ENCODE measurements at regions not wholly inside any gene's neighbourhood (a gene's known extent, or its start where the extent isn't known, plus 50 kb on each side); places are given as distances from the start of the nearest gene placed in this dataset.

GRCh38 chr2:177080746-177081284 is 131.8 kb upstream of the HNRNPA3 start:
- intact Hi-C loops (cut with DNase I, micrococcal nuclease): no loop called here
- ATAC-seq (no peak), DNase-seq (no peak)

- no peak for ATAC-seq
- no peak for DNase-seq
- intact Hi-C loops (cut with DNase I, micrococcal nuclease): no loop called here
These were observed 128.0 kb upstream of the HNRNPA3 start for GRCh38 chr2:177084607-177085006.

- ATAC-seq (no peak), DNase-seq (no peak)
- intact Hi-C loops (cut with DNase I, micrococcal nuclease): no loop called here
These were observed 124.1 kb upstream of the HNRNPA3 start for GRCh38 chr2:177088529-177088928.

GRCh38 chr2:177090967-177091366 is 121.6 kb upstream of the HNRNPA3 start:
- DNase-seq (no peak), ATAC-seq (no peak)
- intact Hi-C loops (cut with DNase I, micrococcal nuclease): no loop called here

- DNase-seq (no peak), ATAC-seq (no peak)
- intact Hi-C loops (cut with DNase I, micrococcal nuclease): no loop called here
These were observed 119.2 kb upstream of the HNRNPA3 start for GRCh38 chr2:177093371-177093770.

GRCh38 chr2:177098001-177098613 is 114.5 kb upstream of the HNRNPA3 start:
- no peak for ATAC-seq
- intact Hi-C loops (cut with DNase I, micrococcal nuclease): no loop called here
- DNase-seq: no peak

- ATAC-seq (no peak), DNase-seq (no peak)
- intact Hi-C loops (cut with DNase I, micrococcal nuclease): no loop called here
These were observed 110.7 kb upstream of the HNRNPA3 start for GRCh38 chr2:177101930-177102329.

GRCh38 chr2:177106212-177106611 is 106.4 kb upstream of the HNRNPA3 start:
- ATAC-seq (no peak), DNase-seq (no peak)
- intact Hi-C loops (cut with DNase I, micrococcal nuclease): no loop called here

- DNase-seq (no peak), ATAC-seq (no peak)
- intact Hi-C loops (cut with DNase I, micrococcal nuclease): no loop called here
These were observed 103.7 kb upstream of the HNRNPA3 start for GRCh38 chr2:177108890-177109289.

- DNase-seq: no peak
- no peak for ATAC-seq
- intact Hi-C loops (cut with DNase I, micrococcal nuclease): no loop called here
These were observed 97.9 kb upstream of the HNRNPA3 start for GRCh38 chr2:177114712-177115111.

- ATAC-seq: no peak
- no peak for DNase-seq
- intact Hi-C loops (cut with DNase I, micrococcal nuclease): no loop called here
These were observed 94.8 kb upstream of the HNRNPA3 start for GRCh38 chr2:177117755-177118154.

- intact Hi-C loops (cut with DNase I, micrococcal nuclease): no loop called here
- DNase-seq: no peak
- ATAC-seq: no peak
These were observed 94.0 kb upstream of the HNRNPA3 start for GRCh38 chr2:177118636-177119035.

GRCh38 chr2:177119099-177119498 is 93.5 kb upstream of the HNRNPA3 start:
- DNase-seq (no peak), ATAC-seq (no peak)
- intact Hi-C loops (cut with DNase I, micrococcal nuclease): no loop called here

GRCh38 chr2:177123048-177123447 is 89.5 kb upstream of the HNRNPA3 start:
- DNase-seq (no peak), ATAC-seq (no peak)
- intact Hi-C loops (cut with DNase I, micrococcal nuclease): no loop called here

GRCh38 chr2:177124371-177124770 is 88.2 kb upstream of the HNRNPA3 start:
- DNase-seq (no peak), ATAC-seq (no peak)
- intact Hi-C loops (cut with DNase I, micrococcal nuclease): no loop called here

- no peak for ATAC-seq
- DNase-seq: no peak
- intact Hi-C loops (cut with DNase I, micrococcal nuclease): no loop called here
These were observed 84.8 kb upstream of the HNRNPA3 start for GRCh38 chr2:177127821-177128220.

GRCh38 chr2:177129610-177130009 is 83.0 kb upstream of the HNRNPA3 start:
- ATAC-seq (no peak), DNase-seq (no peak)
- intact Hi-C loops (cut with DNase I, micrococcal nuclease): no loop called here

- ATAC-seq (peak; percentile 95), DNase-seq (no peak)
- intact Hi-C loops (cut with DNase I, micrococcal nuclease): no loop called here
These were observed 80.7 kb upstream of the HNRNPA3 start for GRCh38 chr2:177131858-177132257.

- ATAC-seq (no peak), DNase-seq (no peak)
- intact Hi-C loops (cut with DNase I, micrococcal nuclease): no loop called here
These were observed 73.8 kb upstream of the HNRNPA3 start for GRCh38 chr2:177138823-177139222.

- intact Hi-C loops (cut with DNase I, micrococcal nuclease): loop anchor here in 1 of 2 donors (10.0 kb wide), 1 partner anchor 317 kb away; no protein-coding TSS in a partner anchor
- no peak for ATAC-seq
- DNase-seq: no peak
These were observed 70.7 kb upstream of the HNRNPA3 start for GRCh38 chr2:177141866-177142265.

- DNase-seq: no peak
- ATAC-seq: no peak
- intact Hi-C loops (cut with DNase I, micrococcal nuclease): loop anchor here in 1 of 2 donors (10.0 kb wide), 1 partner anchor 319 kb away; no protein-coding TSS in a partner anchor
These were observed 69.2 kb upstream of the HNRNPA3 start for GRCh38 chr2:177143444-177143843.

Data from left colon (tissue), 2 donors.